K562 (cell line): ENCODE measurements at regions not wholly inside any gene's neighbourhood (a gene's known extent, or its start where the extent isn't known, plus 50 kb on each side); places are given as distances from the start of the nearest gene placed in this dataset.
A peak's percentile ranks its signal among the peaks of the same experiment; 100 is the strongest.

Experiments
- ARID3A ChIP-seq: IDR thresholded peaks from 2 replicates; pipeline ENCODE4 v1.6.1; 2012; ENCODE audit warnings: low read depth, low read length, improper control_type of control experiment, borderline replicate concordance
- ATF3 ChIP-seq, 2 experiments: fragments of 450-650 bp in 1 of 2; sonication (generic) in 1 of 2; formaldehyde crosslinking in 1 of 2; IDR thresholded peaks in 1 of 2; conservative IDR thresholded peaks in 1 of 2; 2 replicates each; pipeline versions ENCODE4 v1.6.1 to v1.8.1; 2016 to 2023; ENCODE audit warnings: mild to moderate bottlenecking in 2 of 2, moderate library complexity in 2 of 2, inconsistent platforms in 1 of 2, missing genetic modification reagents in 1 of 2
- CEBPG ChIP-seq, 3 experiments: fragments of 200-800 bp in 1 of 3; sonication (Bioruptor generic) in 1 of 3; sonication (generic) in 1 of 3; formaldehyde crosslinking in 1 of 3; IDR thresholded peaks in 2 of 3; conservative IDR thresholded peaks in 1 of 3; 2 replicates each; pipeline versions ENCODE4 v1.6.1 to v1.8.0; 2016 to 2022; ENCODE audit warnings: missing compliant biosample characterization in 2 of 3, missing genetic modification characterization in 2 of 3, mild to moderate bottlenecking in 1 of 3, missing genetic modification reagents in 1 of 3
- FOXP4 ChIP-seq: sonication (generic); formaldehyde crosslinking; IDR thresholded peaks from 2 replicates; pipeline ENCODE4 v1.8.0; 2022; ENCODE audit warnings: mild to moderate bottlenecking, missing genetic modification reagents, borderline replicate concordance
- MNT ChIP-seq, 2 experiments: fragments of 450-650 bp; conservative IDR thresholded peaks; 2 replicates each; pipeline ENCODE4 v1.6.1; 2017; ENCODE audit warnings: mild to moderate bottlenecking in 2 of 2, moderate library complexity in 2 of 2
- MYBL2 ChIP-seq, 2 experiments: fragments of 450-650 bp in 1 of 2; sonication (generic) in 1 of 2; formaldehyde crosslinking in 1 of 2; IDR thresholded peaks; 2 replicates each; pipeline versions ENCODE4 v1.6.1 to v1.8.1; 2017 to 2022; ENCODE audit warnings: borderline replicate concordance in 1 of 2, inconsistent platforms in 1 of 2, low read depth in 1 of 2, mild to moderate bottlenecking in 1 of 2, missing genetic modification reagents in 1 of 2, moderate library complexity in 1 of 2
- NFE2 ChIP-seq: IDR thresholded peaks from 2 replicates; pipeline ENCODE4 v1.6.1; 2014; ENCODE audit warnings: antibody characterized with exemption, low read depth
- NRF1 ChIP-seq, 2 experiments: fragments of 450-650 bp; IDR thresholded peaks in 1 of 2; conservative IDR thresholded peaks in 1 of 2; 2 replicates each; pipeline ENCODE4 v1.6.1; 2014; ENCODE audit warnings: mild to moderate bottlenecking in 2 of 2
- PCBP2 ChIP-seq: fragments of 200-400 bp; formaldehyde crosslinking; IDR thresholded peaks from 2 replicates; pipeline ENCODE4 v1.6.1; 2018; ENCODE audit warnings: low read length, low read depth, mild to moderate bottlenecking, moderate library complexity; ENCODE audit not compliant: poor library complexity, severe bottlenecking
- PHF8 ChIP-seq: fragments of 200-600 bp; sonication (generic); IDR thresholded peaks from 2 replicates; pipeline ENCODE4 v1.6.1; 2012; ENCODE audit warnings: mixed run types, mild to moderate bottlenecking, inconsistent platforms, low read length, moderate library complexity, borderline replicate concordance
- PHTF2 ChIP-seq: fragments of 250-450 bp; sonication (Bioruptor Pico); IDR thresholded peaks from 2 replicates; pipeline ENCODE4 v1.5.0; 2021; ENCODE audit warnings: mild to moderate bottlenecking
- RAD21 ChIP-seq, 2 experiments: fragments of 250-450 bp in 1 of 2; fragments of 450-650 bp in 1 of 2; sonication (Bioruptor Pico) in 1 of 2; formaldehyde crosslinking in 1 of 2; IDR thresholded peaks in 1 of 2; conservative IDR thresholded peaks in 1 of 2; 2 replicates each; pipeline versions ENCODE4 v1.4.0 to v1.8.0; 2020 to 2022; ENCODE audit warnings: mild to moderate bottlenecking in 2 of 2, moderate library complexity in 1 of 2
- RB1 ChIP-seq: fragments of 450-650 bp; IDR thresholded peaks from 2 replicates; pipeline ENCODE4 v1.6.1; 2017; ENCODE audit warnings: low read depth, mild to moderate bottlenecking
- SMC3 ChIP-seq: conservative IDR thresholded peaks from 2 replicates; pipeline ENCODE4 v1.6.1; 2011; ENCODE audit warnings: low read depth, low read length, improper control_type of control experiment; ENCODE audit not compliant: insufficient read depth
- SNIP1 ChIP-seq: fragments of 450-650 bp; IDR thresholded peaks from 2 replicates; pipeline ENCODE4 v1.7.1; 2017; ENCODE audit warnings: low read depth, mild to moderate bottlenecking
- TSC22D4 ChIP-seq: fragments of 450-650 bp; IDR thresholded peaks from 2 replicates; pipeline ENCODE4 v1.6.1; 2016; ENCODE audit warnings: missing genetic modification characterization, missing biosample characterization, control low read depth
- ZNF143 ChIP-seq: sonication (generic); formaldehyde crosslinking; IDR thresholded peaks from 2 replicates; pipeline ENCODE4 v1.9.0; 2022; ENCODE audit warnings: mild to moderate bottlenecking, missing genetic modification reagents
- ZNF316 ChIP-seq: fragments of 450-650 bp; IDR thresholded peaks from 2 replicates; pipeline ENCODE4 v1.6.1; 2016
- ZNF785 ChIP-seq: fragments of 250-450 bp; sonication (Bioruptor Pico); IDR thresholded peaks from 2 replicates; pipeline ENCODE4 v1.4.0; 2020; ENCODE audit warnings: mild to moderate bottlenecking

- TF ChIP-seq MNT (conservative IDR thresholded peaks at IDR 0.05), result peak in 1 of 2 experiments; percentile 22; a peak in 1 of 4 replicates
- TF ChIP-seq PHTF2 (CRISPR knock-in tag), result no peak
- TF ChIP-seq RAD21 (CRISPR knock-in tag; conservative IDR thresholded peaks at IDR 0.05 in 1 of 2, IDR thresholded peaks at IDR 0.05 in 1 of 2), result peak; percentile 92 to 96
- TF ChIP-seq PHF8, result no peak
- TF ChIP-seq PCBP2, result no peak
- TF ChIP-seq TSC22D4 (tag), result no peak
- TF ChIP-seq NFE2, result peak; percentile 93
- TF ChIP-seq NRF1 (conservative IDR thresholded peaks at IDR 0.05 in 1 of 2, IDR thresholded peaks at IDR 0.05 in 1 of 2), result no peak
- TF ChIP-seq SMC3, result peak; percentile 73
- no peak for TF ChIP-seq ZNF143
- TF ChIP-seq ZNF316, result peak; percentile 89
- TF ChIP-seq CEBPG (CRISPR knock-in tag; IDR thresholded peaks at IDR 0.05), result no peak
- peak; percentile 36 to 50; a peak in 1 of 4 replicates for TF ChIP-seq CEBPG (tag; conservative IDR thresholded peaks at IDR 0.05 in 1 of 2, IDR thresholded peaks at IDR 0.05 in 1 of 2)
- TF ChIP-seq ZNF785, result no peak
- TF ChIP-seq ARID3A, result peak; percentile 53; the same call in 1 of the 2 replicates
- peak; percentile 69 for TF ChIP-seq ATF3 (IDR thresholded peaks at IDR 0.05)
- 0 out of 2 replicates have a peak, but pooled peaks have one; percentile 35 for TF ChIP-seq ATF3 (CRISPR knock-in tag; conservative IDR thresholded peaks at IDR 0.05)
- no peak for TF ChIP-seq SNIP1
- no peak for TF ChIP-seq MYBL2 (IDR thresholded peaks at IDR 0.05; ENCODE audit: low read depth)
- TF ChIP-seq MYBL2 (CRISPR knock-in tag; IDR thresholded peaks at IDR 0.05; ENCODE audit: borderline replicate concordance), result no peak
- no peak for TF ChIP-seq FOXP4
- TF ChIP-seq RB1, result peak; percentile 21; the same call in 1 of the 2 replicates
Measured at GRCh38 chr6:53437557-53438202, 88.9 kb upstream of the ELOVL5 start (continued).
